Activated T-cell treated with anti-CD3 and anti-CD28 coated beads, Interleukin-2, amount 50 U/mL, for 24 hours (primary cell): ENCODE measurements at regions not wholly inside any gene's neighbourhood (a gene's known extent, or its start where the extent isn't known, plus 50 kb on each side); places are given as distances from the start of the nearest gene placed in this dataset.
"Not testable (repeated sequence)": the region's sequence is repeated elsewhere in the genome, so short reads cannot be mapped to it uniquely, and the experiment has no call there.

ENCODE experiments used
- DNase-seq: peaks from one replicate; pipeline ENCODE4 v3.0.0-alpha.2; 2020
- H3K27ac Mint-ChIP-seq: 2 replicates; pipeline ENCODE4 v1.8.0; 2020; ENCODE audit warnings: mild to moderate bottlenecking, mixed read lengths
- H3K27me3 Mint-ChIP-seq: 2 replicates; pipeline ENCODE4 v1.8.0; 2020; ENCODE audit warnings: mixed read lengths
- H3K36me3 Mint-ChIP-seq: 2 replicates; pipeline ENCODE4 v1.8.0; 2020; ENCODE audit warnings: low read depth, mixed read lengths
- H3K4me1 Mint-ChIP-seq: 2 replicates; pipeline ENCODE4 v1.8.0; 2020; ENCODE audit warnings: low read depth, mixed read lengths
- H3K4me3 Mint-ChIP-seq: 2 replicates; pipeline ENCODE4 v1.8.0; 2020; ENCODE audit warnings: mild to moderate bottlenecking, moderate library complexity, mixed read lengths
- H3K9me3 Mint-ChIP-seq: 2 replicates; pipeline ENCODE4 v1.8.0; 2020; ENCODE audit warnings: mixed read lengths

DNA sequence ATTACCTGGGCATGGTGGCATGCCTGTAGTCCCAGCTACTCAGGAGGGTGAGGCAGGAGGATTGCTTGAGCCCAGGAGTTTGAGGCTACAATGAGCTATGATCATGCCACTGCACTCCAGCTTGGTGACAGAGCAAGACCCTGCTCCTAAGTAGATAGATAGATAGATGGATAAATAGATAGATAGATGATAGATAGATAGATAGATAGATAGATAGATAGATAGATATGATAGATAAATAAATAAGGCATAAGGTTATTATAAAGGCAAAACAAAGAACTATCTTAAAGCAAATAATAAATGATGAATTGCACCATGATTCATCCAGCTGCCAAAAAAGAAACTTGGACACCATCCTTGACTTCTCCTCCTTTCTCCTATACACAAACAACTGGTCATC lies 82.0 kb upstream of the DLX6 start:
- peaks cover 41% of the 10 kb centered on the region for H3K27me3 Mint-ChIP-seq
- H3K9me3 Mint-ChIP-seq, H3K4me1 Mint-ChIP-seq, H3K27ac Mint-ChIP-seq, H3K4me3 Mint-ChIP-seq, H3K36me3 Mint-ChIP-seq, DNase-seq: not testable (repeated sequence)

DNA sequence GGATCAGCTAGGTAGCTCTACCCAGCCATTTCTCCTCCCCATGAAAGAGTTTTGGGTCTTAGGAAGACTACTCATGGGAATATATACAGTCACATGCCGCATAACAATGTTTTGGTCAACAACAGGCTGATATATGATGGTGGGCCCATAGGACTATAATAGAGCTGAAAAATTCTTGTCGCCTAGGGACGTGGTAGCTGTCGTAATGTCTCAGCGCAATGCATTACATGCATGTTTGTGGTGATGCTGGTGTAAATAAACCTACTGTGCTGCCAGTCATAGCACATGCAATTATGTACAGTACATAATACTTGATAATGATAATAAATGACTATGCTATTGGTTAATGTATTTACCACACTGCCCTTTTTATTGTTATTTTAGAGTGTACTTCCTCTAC lies 78.2 kb upstream of the DLX6 start:
- Mint-ChIP-seq H3K4me1 (no peaks in the 10 kb centered on the region), H3K27me3 (peaks cover 21% of the 10 kb centered on the region), H3K4me3 (no peak overlapping the region), H3K36me3 (no peaks in the 10 kb centered on the region), H3K9me3 (no peaks in the 10 kb centered on the region), H3K27ac (no peak overlapping the region)
- no peak for DNase-seq

DNA sequence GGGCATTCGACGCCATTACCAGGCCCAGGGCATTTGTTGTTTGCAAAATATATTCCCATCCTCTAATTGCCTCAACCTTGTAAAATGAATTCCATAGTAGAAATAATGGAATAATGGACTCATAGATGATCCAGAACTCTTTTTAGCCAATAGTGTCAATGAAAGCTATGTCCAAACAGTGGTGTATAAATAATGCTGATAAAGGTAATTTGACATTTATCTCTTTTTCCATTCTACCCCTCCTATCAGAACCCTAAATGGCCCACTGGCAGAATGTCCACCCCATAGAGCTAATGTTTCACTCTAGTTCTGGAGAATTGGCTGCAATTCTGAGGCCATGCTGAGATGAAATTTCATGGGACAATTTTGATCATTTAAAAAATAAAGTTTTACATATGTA lies 76.4 kb upstream of the DLX6 start:
- peaks cover 14% of the 10 kb centered on the region for H3K27me3 Mint-ChIP-seq
- H3K4me1 Mint-ChIP-seq: no peaks in the 10 kb centered on the region
- DNase-seq: no peak

DNA sequence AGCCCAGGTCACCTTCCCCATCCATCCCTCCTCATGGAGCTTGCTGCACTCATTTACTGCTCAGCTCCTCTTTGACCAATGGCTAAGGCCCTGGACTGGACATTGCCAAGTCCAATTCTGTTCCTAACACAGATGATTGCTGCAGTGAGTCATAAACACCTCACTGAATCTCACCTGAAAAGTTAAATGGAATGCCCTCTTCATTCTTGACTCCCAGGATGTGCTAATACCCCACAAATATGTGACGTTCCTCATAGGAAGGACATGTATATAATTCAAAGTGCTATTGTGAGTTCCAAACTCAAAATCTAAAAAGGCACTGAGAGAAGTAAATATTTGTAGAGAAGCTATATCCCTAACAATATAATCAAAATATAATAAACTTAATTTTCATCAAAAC lies 73.5 kb upstream of the DLX6 start:
- H3K27me3 Mint-ChIP-seq: no peaks in the 10 kb centered on the region
- H3K36me3 Mint-ChIP-seq: no peaks in the 10 kb centered on the region
- H3K9me3 Mint-ChIP-seq: no peaks in the 10 kb centered on the region
- H3K4me1 Mint-ChIP-seq: no peaks in the 10 kb centered on the region
- no peak overlapping the region for H3K4me3 Mint-ChIP-seq
- no peak for DNase-seq
- no peak overlapping the region for H3K27ac Mint-ChIP-seq

More for the DNA sequence above, 76.4 kb upstream of the DLX6 start:
- Mint-ChIP-seq H3K9me3 (no peaks in the 10 kb centered on the region), H3K36me3 (no peaks in the 10 kb centered on the region), H3K4me3 (no peak overlapping the region), H3K27ac (no peak overlapping the region)

DNA sequence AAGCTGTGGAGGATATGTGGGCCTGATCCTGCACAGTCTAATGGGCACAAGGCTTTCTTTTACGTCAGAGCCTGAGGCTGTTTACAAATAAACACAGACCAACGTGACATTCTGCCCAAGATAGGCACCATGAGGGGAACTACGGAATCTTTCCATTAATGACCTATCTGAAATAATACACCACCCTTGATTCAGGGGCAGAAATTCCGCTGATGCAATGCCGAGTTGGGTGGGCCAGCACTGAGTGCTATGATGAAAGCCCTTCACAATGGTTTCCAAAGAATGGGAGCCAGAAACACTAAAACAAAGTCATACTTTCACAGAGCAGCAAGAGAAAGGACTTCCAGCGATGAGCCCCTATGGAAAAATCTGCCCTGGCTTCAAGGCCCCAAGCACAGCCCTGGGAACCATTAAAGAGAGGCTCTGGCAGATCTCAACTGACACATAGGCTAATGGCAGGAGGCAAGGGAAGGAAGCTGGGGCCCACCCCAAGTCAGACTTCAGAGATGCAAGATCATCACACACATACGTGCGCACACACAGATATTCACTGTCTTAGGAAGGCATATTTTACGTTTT lies 72.2 kb upstream of the DLX6 start:
- Mint-ChIP-seq H3K4me1 (no peaks in the 10 kb centered on the region), H3K4me3 (no peak overlapping the region), H3K36me3 (no peaks in the 10 kb centered on the region), H3K27ac (no peak overlapping the region), H3K27me3 (no peaks in the 10 kb centered on the region), H3K9me3 (no peaks in the 10 kb centered on the region)
- no peak for DNase-seq

DNA sequence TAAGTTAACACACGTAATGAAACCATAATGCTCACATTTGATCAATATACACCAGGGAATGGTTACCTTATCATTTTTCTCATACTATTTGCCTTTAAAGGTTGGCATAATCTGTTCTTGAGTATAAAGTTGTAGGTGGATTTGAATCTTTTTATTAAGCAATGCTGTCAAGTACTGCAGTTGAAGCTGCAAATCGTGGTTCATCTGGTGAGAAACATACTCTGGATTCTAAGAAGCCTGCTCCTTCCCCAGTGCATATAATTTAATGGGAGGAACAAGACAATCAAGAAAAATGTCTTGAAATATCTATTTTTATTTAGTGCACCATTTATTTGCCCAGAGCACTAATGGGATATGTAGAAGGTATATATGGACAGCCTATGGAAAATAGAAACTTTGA lies 68.7 kb upstream of the DLX6 start:
- no peak overlapping the region for H3K4me3 Mint-ChIP-seq
- DNase-seq: no peak
- peaks cover 2% of the 10 kb centered on the region for H3K27me3 Mint-ChIP-seq
- no peaks in the 10 kb centered on the region for H3K4me1 Mint-ChIP-seq
- H3K27ac Mint-ChIP-seq: no peak overlapping the region
- no peaks in the 10 kb centered on the region for H3K9me3 Mint-ChIP-seq
- no peaks in the 10 kb centered on the region for H3K36me3 Mint-ChIP-seq

DNA sequence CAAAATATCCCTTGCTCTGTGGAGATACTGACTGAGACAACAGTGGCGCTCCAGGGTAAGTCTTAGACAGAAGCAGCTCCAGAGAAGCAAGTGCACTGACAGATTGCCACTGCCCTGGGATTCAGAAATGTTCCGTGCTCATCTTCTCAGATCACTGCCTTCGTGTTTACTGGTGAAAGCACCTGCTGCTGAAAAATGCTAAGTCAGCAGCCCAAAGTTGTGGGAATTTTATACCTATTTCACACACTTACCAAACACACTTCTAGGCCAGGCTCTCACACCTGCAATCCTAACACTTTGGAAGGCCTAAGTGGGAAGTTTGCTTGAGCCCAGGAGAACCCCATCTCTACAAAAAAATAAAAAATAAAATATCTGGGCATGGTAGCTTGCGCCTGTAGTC lies 63.2 kb upstream of the DLX6 start:
- Mint-ChIP-seq H3K36me3 (no peaks in the 10 kb centered on the region), H3K27me3 (peaks cover 6% of the 10 kb centered on the region), H3K27ac (no peak overlapping the region), H3K4me3 (no peak overlapping the region), H3K9me3 (no peaks in the 10 kb centered on the region), H3K4me1 (no peaks in the 10 kb centered on the region)
- DNase-seq: no peak

DNA sequence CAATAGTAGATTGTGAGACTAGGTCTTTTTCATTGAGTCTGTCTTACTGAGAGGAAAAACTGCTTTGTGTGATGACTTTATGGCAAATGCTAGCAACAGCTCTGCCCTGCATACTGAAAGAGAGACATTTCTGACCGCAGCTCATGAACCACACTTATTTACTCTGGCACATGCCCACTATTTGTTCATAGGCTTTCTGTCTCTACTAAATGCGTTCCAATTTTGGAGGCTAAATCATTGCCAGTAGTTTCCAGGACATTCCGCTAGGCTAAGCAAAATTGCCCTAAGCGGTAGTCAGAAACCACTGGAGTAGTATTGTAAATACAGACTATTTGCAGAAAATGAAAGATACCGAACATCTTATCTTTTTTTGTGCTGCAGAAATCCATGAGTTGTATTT lies 55.6 kb upstream of the DLX6 start:
- Mint-ChIP-seq H3K9me3 (no peaks in the 10 kb centered on the region), H3K27me3 (peaks cover 34% of the 10 kb centered on the region), H3K36me3 (no peaks in the 10 kb centered on the region), H3K4me1 (no peaks in the 10 kb centered on the region), H3K4me3 (no peak overlapping the region), H3K27ac (no peak overlapping the region)
- DNase-seq: no peak

DNA sequence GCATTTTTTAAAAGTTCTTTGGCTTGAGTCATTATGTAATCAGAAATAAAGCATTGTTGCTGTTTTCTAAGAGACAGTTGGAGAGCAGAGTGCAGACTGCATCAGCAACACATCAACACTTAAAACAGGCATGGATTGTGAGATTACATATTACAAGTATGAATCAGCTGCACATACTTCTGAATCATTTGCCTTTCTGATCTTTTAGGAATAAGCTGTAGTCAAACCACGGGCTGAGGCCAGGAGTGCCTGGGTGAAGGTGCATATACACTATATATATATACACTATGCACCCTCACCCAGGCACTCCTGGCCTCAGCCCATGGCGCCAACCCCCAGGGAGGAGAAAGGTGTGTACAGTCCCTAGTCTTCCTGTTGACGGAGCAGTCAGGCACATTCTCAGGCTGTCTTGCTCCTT lies 52.4 kb upstream of the DLX6 start:
- Mint-ChIP-seq H3K27me3 (peaks cover 39% of the 10 kb centered on the region), H3K4me1 (no peaks in the 10 kb centered on the region)

DNA sequence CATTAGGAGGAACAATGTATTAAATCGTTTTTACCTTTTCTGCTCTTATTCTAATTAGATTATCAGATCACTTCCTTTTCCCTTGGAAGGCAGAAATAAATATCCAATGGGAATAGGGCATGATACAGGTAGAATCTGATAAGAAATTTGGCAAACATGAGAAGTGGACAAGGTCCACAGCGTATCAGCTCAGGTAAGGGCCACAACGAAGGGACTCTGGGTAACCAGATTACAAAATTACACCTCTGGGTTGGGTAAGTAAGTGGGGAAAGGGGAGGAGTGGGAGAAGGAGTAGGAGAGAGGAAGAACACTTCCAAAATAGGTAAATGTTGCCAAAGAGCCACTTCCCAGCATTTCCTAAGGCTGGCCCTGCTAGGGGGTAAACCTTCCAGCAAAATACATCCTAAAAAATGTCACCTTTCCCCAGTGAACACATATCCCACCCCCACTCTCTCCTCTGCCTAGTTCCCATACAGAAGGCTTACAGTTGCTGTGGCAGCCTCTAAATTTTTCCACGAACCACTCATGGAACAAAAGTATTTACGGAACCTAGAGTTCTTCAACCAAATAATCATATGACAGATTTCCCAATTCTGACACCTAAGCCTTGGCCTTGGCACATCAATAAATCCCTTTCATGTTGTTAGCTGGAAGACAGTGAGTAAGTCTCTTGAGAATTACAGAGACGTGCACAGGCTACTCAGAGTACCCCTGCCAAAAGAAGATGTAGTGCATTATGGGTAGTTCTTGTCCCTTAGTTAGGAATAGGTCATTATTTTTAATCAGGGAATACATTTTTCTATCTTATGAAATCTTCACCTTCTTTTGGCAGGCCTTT lies 51.5 kb upstream of the DLX6 start:
- Mint-ChIP-seq H3K36me3 (no peaks in the 10 kb centered on the region), H3K4me3 (no peak overlapping the region), H3K27me3 (peaks cover 43% of the 10 kb centered on the region), H3K9me3 (no peaks in the 10 kb centered on the region), H3K27ac (no peak overlapping the region), H3K4me1 (no peaks in the 10 kb centered on the region)
- no peak for DNase-seq

More for the DNA sequence above, 52.4 kb upstream of the DLX6 start:
- no peak overlapping the region for H3K27ac Mint-ChIP-seq
- no peaks in the 10 kb centered on the region for H3K36me3 Mint-ChIP-seq
- no peaks in the 10 kb centered on the region for H3K9me3 Mint-ChIP-seq
- no peak for DNase-seq
- no peak overlapping the region for H3K4me3 Mint-ChIP-seq
